Hepatocyte (in vitro differentiated cells): ENCODE measurements at regions not wholly inside any gene's neighbourhood (a gene's known extent, or its start where the extent isn't known, plus 50 kb on each side); places are given as distances from the start of the nearest gene placed in this dataset.
"Not testable (repeated sequence)": the region's sequence is repeated elsewhere in the genome, so short reads cannot be mapped to it uniquely, and the experiment has no call there.

Experiments used
- DNase-seq: peaks from one replicate; pipeline ENCODE4 v3.0.0-alpha.2; 2016; ENCODE audit warnings: low spot score
- H2AFZ ChIP-seq: fragments of 200-600 bp; sonication (generic); 2 replicates; pipeline ENCODE4 v1.6.0; 2016; ENCODE audit warnings: antibody characterized with exemption, mild to moderate bottlenecking
- H3K27ac ChIP-seq: fragments of 200-600 bp; sonication (generic); 2 replicates; pipeline ENCODE4 v1.5.1; 2016; ENCODE audit warnings: mild to moderate bottlenecking
- H3K27me3 ChIP-seq: fragments of 200-600 bp; sonication (generic); 2 replicates; pipeline ENCODE4 v1.6.1; 2016
- H3K36me3 ChIP-seq: fragments of 200-600 bp; sonication (generic); replicated peaks from 2 replicates; pipeline ENCODE4 v1.5.1; 2016; ENCODE audit warnings: low read depth; ENCODE audit not compliant: insufficient read depth
- H3K4me1 ChIP-seq: fragments of 200-600 bp; sonication (generic); 2 replicates; pipeline ENCODE4 v1.5.1; 2016; ENCODE audit warnings: mild to moderate bottlenecking, moderate library complexity; ENCODE audit not compliant: insufficient read depth
- H3K4me2 ChIP-seq: fragments of 200-600 bp; sonication (generic); 2 replicates; pipeline ENCODE4 v1.6.0; 2016
- H3K4me3 ChIP-seq: fragments of 200-600 bp; sonication (generic); 2 replicates; pipeline ENCODE4 v1.5.1; 2016; ENCODE audit warnings: mild to moderate bottlenecking
- H3K79me2 ChIP-seq: fragments of 200-600 bp; sonication (generic); 2 replicates; pipeline ENCODE4 v1.6.0; 2017; ENCODE audit warnings: mild to moderate bottlenecking
- H3K9me2 ChIP-seq: fragments of 200-600 bp; sonication (generic); replicated peaks from 2 replicates; pipeline ENCODE4 v1.6.0; 2017; ENCODE audit warnings: mild to moderate bottlenecking; ENCODE audit not compliant: insufficient read depth
- H3K9me3 ChIP-seq: fragments of 200-600 bp; sonication (generic); 2 replicates; pipeline ENCODE4 v1.5.1; 2016; ENCODE audit warnings: low read depth, mild to moderate bottlenecking
- H4K20me1 ChIP-seq: fragments of 200-600 bp; sonication (generic); 2 replicates; pipeline ENCODE4 v1.6.0; 2016; ENCODE audit warnings: mild to moderate bottlenecking; ENCODE audit not compliant: insufficient read depth, poor library complexity, severe bottlenecking
- EZH2 ChIP-seq: fragments of 200-600 bp; sonication (generic); IDR thresholded peaks from 2 replicates; pipeline ENCODE4 v1.6.1; 2016; ENCODE audit warnings: antibody characterized with exemption, mild to moderate bottlenecking, borderline replicate concordance
- EZH2phosphoT487 ChIP-seq: fragments of 200-600 bp; sonication (generic); IDR thresholded peaks from one replicate; pipeline ENCODE4 v1.6.1; 2018; ENCODE audit warnings: antibody characterized with exemption, mild to moderate bottlenecking, low read depth, moderate library complexity; ENCODE audit not compliant: unreplicated experiment, severe bottlenecking
- WGBS: methylation state at CpG from one replicate; pipeline ENCODE4 v1.1.6; 2016; ENCODE audit warnings: low lambda C conversion rate; ENCODE audit errors: missing lambda C conversion rate; 5-methylcytosine and 5-hydroxymethylcytosine counted together
- TF ChIP-seq, protein P1 (sequence below): fragments of 200-600 bp; sonication (generic); IDR thresholded peaks from 2 replicates; pipeline ENCODE4 v1.5.1; 2016; ENCODE audit warnings: antibody characterized with exemption, mild to moderate bottlenecking; ENCODE audit not compliant: poor library complexity

DNA sequence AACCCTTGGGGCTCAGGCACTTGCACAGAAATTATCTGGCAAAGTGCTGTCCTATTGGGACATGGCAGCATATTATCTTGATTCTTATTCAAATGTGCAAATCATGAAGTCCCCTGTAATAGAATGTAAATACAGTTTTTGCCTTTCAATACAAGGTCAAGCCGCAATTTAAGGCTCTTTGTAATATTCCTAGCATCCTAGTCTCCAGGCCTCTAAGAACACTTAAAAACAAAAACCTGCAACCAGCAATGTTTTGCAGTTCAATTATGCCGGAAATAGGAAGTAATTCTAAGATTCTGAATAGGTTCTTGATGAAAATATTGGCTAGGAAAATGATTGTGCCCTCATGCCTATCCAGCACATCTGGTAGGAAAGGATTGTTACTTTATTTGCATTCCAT is 197.2 kb upstream of the IRAK1BP1 start:
- no peak for TF ChIP-seq EZH2
- TF ChIP-seq, protein P1, sequence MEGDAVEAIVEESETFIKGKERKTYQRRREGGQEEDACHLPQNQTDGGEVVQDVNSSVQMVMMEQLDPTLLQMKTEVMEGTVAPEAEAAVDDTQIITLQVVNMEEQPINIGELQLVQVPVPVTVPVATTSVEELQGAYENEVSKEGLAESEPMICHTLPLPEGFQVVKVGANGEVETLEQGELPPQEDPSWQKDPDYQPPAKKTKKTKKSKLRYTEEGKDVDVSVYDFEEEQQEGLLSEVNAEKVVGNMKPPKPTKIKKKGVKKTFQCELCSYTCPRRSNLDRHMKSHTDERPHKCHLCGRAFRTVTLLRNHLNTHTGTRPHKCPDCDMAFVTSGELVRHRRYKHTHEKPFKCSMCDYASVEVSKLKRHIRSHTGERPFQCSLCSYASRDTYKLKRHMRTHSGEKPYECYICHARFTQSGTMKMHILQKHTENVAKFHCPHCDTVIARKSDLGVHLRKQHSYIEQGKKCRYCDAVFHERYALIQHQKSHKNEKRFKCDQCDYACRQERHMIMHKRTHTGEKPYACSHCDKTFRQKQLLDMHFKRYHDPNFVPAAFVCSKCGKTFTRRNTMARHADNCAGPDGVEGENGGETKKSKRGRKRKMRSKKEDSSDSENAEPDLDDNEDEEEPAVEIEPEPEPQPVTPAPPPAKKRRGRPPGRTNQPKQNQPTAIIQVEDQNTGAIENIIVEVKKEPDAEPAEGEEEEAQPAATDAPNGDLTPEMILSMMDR = no peak
- Histone ChIP-seq H3K4me1 (no peaks in the 10 kb centered on the region), H3K36me3 (no peaks in the 10 kb centered on the region), H2AFZ (no peak overlapping the region), H3K79me2 (no peaks in the 10 kb centered on the region), H3K27ac (no peak overlapping the region), H3K4me2 (no peak overlapping the region), H3K9me2 (no peaks in the 10 kb centered on the region), H3K9me3 (no peaks in the 10 kb centered on the region), H4K20me1 (no peaks in the 10 kb centered on the region), H3K4me3 (no peak overlapping the region), H3K27me3 (no peaks in the 10 kb centered on the region)
- no peak for DNase-seq
- WGBS = 93% methylated on average over 2 of the region's 2 CpGs

DNA sequence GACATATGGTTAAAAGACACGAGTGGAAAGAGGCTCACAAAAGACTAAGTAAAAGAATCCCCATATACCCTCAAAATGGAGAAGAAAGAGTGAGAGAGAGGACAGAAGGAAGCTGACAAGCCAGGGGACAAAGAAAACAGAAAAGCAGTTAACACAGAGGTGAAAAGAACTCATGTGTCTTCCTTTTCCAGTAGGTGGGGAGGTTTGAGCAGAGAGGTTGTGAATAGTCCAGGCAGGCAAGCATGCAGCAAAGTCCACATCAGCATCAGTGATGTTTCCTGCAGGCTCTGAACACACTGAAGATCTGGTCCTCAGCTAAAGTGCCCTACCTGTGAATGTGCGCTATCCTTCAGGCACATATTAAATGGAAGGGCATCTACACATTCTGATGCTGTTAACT is 196.5 kb upstream of the IRAK1BP1 start:
- Histone ChIP-seq H3K36me3 (no peaks in the 10 kb centered on the region), H3K9me3 (no peaks in the 10 kb centered on the region), H2AFZ (no peak overlapping the region), H3K4me1 (no peaks in the 10 kb centered on the region), H3K79me2 (no peaks in the 10 kb centered on the region), H3K9me2 (no peaks in the 10 kb centered on the region), H3K4me3 (no peak overlapping the region), H4K20me1 (no peaks in the 10 kb centered on the region), H3K4me2 (no peak overlapping the region), H3K27me3 (no peaks in the 10 kb centered on the region), H3K27ac (no peak overlapping the region)
- WGBS = 80% methylated on average over 2 of the region's 2 CpGs
- TF ChIP-seq EZH2 (no peak), EZH2phosphoT487 (no peak)
- TF ChIP-seq, protein P1 = no peak
- no peak for DNase-seq

DNA sequence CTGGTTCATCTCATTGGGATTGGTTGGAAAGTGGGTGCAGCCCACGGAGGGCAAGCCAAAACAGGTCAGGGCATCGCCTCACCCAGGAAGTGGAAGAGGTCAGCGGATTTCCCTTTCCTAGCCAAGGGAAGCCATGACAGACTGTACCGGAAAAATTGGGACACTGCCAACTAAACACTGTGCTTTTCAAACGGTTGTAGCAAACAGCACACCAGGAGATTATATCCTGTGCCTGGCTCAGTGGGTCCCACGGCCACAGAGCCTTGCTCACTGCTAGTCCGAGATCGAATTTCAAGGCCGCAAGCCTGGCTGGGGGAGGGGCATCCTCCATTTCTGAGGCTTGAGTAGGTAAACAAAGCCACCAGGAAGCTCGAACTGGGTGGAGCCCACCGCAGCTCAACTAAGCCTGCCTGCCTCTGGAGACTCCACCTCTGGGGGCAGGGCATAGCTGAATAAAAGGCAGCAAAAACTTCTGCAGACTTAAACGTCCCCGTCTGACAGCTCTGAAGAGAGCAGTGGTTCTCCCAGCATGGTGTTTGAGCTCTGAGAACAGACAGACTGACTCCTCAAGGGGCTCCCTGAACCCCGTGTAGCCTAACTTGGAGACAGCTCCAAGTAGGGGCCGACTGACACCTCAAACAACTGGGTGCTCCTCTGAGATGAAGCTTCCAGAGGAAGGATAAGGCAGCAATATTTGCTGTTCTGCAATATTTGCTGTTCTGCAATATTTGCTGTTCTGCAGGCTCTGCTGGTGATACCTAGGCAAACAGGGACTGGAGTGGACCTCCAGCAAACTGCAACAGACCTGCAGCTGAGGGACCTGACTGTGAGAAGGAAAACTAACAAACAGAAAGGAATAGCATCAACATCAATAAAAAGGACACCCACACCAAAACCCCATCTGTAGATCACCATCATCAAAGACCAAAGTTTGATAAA is 191.0 kb upstream of the IRAK1BP1 start:
- not testable (repeated sequence) for H3K9me3 ChIP-seq, H4K20me1 ChIP-seq, H3K36me3 ChIP-seq, H3K4me2 ChIP-seq, H3K4me1 ChIP-seq, H3K4me3 ChIP-seq, H3K9me2 ChIP-seq, H3K27ac ChIP-seq, H3K27me3 ChIP-seq, H3K79me2 ChIP-seq, H2AFZ ChIP-seq, DNase-seq
- WGBS = 87% methylated on average over 15 of the region's 15 CpGs

DNA sequence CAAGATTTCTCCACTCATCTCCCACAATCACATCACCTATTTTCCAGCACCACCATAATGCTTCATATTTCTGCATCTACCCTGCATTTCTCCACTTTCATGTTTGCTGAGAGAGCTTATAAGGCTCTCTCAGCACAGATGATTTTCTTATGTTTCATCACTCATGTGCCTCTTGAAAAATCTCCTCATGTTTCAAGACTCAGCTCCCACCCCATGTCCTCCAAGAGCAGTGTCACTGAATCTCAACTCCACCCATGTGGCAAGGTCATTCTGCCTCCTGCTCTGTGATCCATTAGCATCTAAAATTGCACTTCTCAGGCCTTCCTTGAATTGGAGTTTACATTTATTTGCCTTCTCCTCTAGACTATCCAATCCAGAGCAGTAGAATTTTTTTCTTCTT is 178.7 kb upstream of the IRAK1BP1 start:
- no peaks in the 10 kb centered on the region for H3K4me1 ChIP-seq
- H3K79me2 ChIP-seq = no peaks in the 10 kb centered on the region
- no peaks in the 10 kb centered on the region for H3K36me3 ChIP-seq
- H3K27ac ChIP-seq = no peak overlapping the region
- no peak for DNase-seq
- no peak overlapping the region for H3K4me2 ChIP-seq
- no peak overlapping the region for H2AFZ ChIP-seq
- no peaks in the 10 kb centered on the region for H3K27me3 ChIP-seq
- no peaks in the 10 kb centered on the region for H4K20me1 ChIP-seq
- no peak overlapping the region for H3K4me3 ChIP-seq
- H3K9me2 ChIP-seq = no peaks in the 10 kb centered on the region
- no peaks in the 10 kb centered on the region for H3K9me3 ChIP-seq
- TF ChIP-seq, protein P1 = no peak
- no peak for TF ChIP-seq EZH2
- no peak for TF ChIP-seq EZH2phosphoT487
